IMR-90 (cell line): ENCODE measurements at regions not wholly inside any gene's neighbourhood (a gene's known extent, or its start where the extent isn't known, plus 50 kb on each side); places are given as distances from the start of the nearest gene placed in this dataset.

Experiments
- FOS ChIP-seq: fragments of 150-350 bp; IDR thresholded peaks from 2 replicates; pipeline ENCODE4 v1.6.1; 2016; ENCODE audit warnings: low read depth, low read length
- NFE2L2 ChIP-seq: fragments of 150-350 bp; IDR thresholded peaks from 2 replicates; pipeline ENCODE4 v1.6.1; 2016; ENCODE audit warnings: low read depth, mild to moderate bottlenecking, low read length
- POLR2A ChIP-seq: IDR thresholded peaks from 2 replicates; pipeline ENCODE4 v1.6.1; 2012; ENCODE audit warnings: mild to moderate bottlenecking, low read depth, low read length
- TF ChIP-seq, protein P1 (sequence below): conservative IDR thresholded peaks from 2 replicates; pipeline ENCODE4 v1.5.1; 2012; ENCODE audit warnings: mild to moderate bottlenecking, low read depth, low read length, improper control_type of control experiment
- TF ChIP-seq, protein P2 (sequence below): fragments of 150-350 bp; IDR thresholded peaks from 2 replicates; pipeline ENCODE4 v1.6.1; 2017; ENCODE audit warnings: mild to moderate bottlenecking, antibody characterized with exemption, low read length, low read depth

DNA sequence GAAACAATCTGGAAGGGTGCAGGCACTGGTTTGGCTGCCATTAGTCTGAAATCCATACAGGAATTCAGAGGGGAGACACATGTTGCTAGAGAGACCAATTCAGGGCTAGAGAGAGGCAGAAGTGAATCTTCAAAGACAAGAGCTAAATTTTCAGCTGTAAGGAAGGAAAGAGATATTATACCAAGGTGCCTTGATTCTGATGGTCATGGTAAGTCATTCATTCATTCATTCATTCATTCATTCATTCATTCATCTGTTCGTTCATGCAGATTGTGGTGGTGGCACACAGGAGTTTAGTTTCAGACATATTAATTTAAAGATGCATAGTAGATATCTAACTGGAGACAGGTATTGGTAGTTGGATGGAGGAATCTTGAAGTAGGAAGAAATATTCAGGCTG is 1493.5 kb upstream of the TMEM132C start:
- TF ChIP-seq, protein P1, sequence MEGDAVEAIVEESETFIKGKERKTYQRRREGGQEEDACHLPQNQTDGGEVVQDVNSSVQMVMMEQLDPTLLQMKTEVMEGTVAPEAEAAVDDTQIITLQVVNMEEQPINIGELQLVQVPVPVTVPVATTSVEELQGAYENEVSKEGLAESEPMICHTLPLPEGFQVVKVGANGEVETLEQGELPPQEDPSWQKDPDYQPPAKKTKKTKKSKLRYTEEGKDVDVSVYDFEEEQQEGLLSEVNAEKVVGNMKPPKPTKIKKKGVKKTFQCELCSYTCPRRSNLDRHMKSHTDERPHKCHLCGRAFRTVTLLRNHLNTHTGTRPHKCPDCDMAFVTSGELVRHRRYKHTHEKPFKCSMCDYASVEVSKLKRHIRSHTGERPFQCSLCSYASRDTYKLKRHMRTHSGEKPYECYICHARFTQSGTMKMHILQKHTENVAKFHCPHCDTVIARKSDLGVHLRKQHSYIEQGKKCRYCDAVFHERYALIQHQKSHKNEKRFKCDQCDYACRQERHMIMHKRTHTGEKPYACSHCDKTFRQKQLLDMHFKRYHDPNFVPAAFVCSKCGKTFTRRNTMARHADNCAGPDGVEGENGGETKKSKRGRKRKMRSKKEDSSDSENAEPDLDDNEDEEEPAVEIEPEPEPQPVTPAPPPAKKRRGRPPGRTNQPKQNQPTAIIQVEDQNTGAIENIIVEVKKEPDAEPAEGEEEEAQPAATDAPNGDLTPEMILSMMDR = no peak
- TF ChIP-seq NFE2L2 (no peak), POLR2A (no peak), FOS (no peak)
- TF ChIP-seq, protein P2, sequence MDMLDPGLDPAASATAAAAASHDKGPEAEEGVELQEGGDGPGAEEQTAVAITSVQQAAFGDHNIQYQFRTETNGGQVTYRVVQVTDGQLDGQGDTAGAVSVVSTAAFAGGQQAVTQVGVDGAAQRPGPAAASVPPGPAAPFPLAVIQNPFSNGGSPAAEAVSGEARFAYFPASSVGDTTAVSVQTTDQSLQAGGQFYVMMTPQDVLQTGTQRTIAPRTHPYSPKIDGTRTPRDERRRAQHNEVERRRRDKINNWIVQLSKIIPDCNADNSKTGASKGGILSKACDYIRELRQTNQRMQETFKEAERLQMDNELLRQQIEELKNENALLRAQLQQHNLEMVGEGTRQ = no peak
